PC-9 (cell line): ENCODE measurements at regions not wholly inside any gene's neighbourhood (a gene's known extent, or its start where the extent isn't known, plus 50 kb on each side); places are given as distances from the start of the nearest gene placed in this dataset.

ENCODE experiments used
- BruUV-seq: library from RNA; stranded (reverse); fragments of 400-500 nt; replicated peaks from 2 replicates; lab custom pipeline; 2021; lab: Mats Ljungman, UMichigan
- CTCF ChIA-PET: fragments of 300-600 bp; sonication (Branson Sonifier 250); formaldehyde crosslinking; loops from one replicate; lab custom pipeline; 2022; ENCODE audit warnings: antibody characterized with exemption; lab: Charles Lee
- POLR2A ChIA-PET: fragments of 300-600 bp; sonication (Branson Sonifier 250); formaldehyde crosslinking; loops from one replicate; lab custom pipeline; 2022; ENCODE audit warnings: antibody characterized with exemption; ENCODE audit not compliant: unreplicated experiment; lab: Charles Lee
- DNase-seq, 2 experiments: peaks; one replicate each; pipeline versions ENCODE4 v3.0.0 to v3.0.0-alpha.2; 2015 to 2022; ENCODE audit warnings: mixed read lengths in 1 of 2
- H2AFZ ChIP-seq: fragments of 200-600 bp; sonication (generic); 2 replicates; pipeline ENCODE4 v1.8.1; 2017; ENCODE audit warnings: antibody characterized with exemption
- H3F3A ChIP-seq: fragments of 200-600 bp; sonication (generic); 2 replicates; pipeline ENCODE4 v1.8.1; 2017; ENCODE audit warnings: antibody characterized with exemption, mild to moderate bottlenecking, low read depth; ENCODE audit not compliant: insufficient read depth
- H3K27ac ChIP-seq: fragments of 200-600 bp; sonication (generic); 2 replicates; pipeline ENCODE4 v1.6.1; 2016; ENCODE audit warnings: mixed run types
- H3K27me3 ChIP-seq: fragments of 200-600 bp; sonication (generic); 2 replicates; pipeline ENCODE4 v1.6.1; 2016; ENCODE audit warnings: low read depth, mixed run types; ENCODE audit not compliant: insufficient read depth
- H3K36me3 ChIP-seq: fragments of 200-600 bp; sonication (generic); 2 replicates; pipeline ENCODE4 v1.6.1; 2016; ENCODE audit warnings: low read depth, mixed run types
- H3K4me1 ChIP-seq: fragments of 200-600 bp; sonication (generic); replicated peaks from 2 replicates; pipeline ENCODE4 v1.6.1; 2016; ENCODE audit warnings: mixed run types; ENCODE audit not compliant: insufficient read depth
- H3K4me2 ChIP-seq: fragments of 200-600 bp; sonication (generic); 2 replicates; pipeline ENCODE4 v1.6.1; 2017; ENCODE audit warnings: mixed run types
- H3K4me3 ChIP-seq: fragments of 200-600 bp; sonication (generic); 2 replicates; pipeline ENCODE4 v1.6.1; 2016; ENCODE audit warnings: mixed run types
- H3K79me2 ChIP-seq: fragments of 200-600 bp; sonication (generic); 2 replicates; pipeline ENCODE4 v1.6.1; 2017; ENCODE audit warnings: low read depth, mixed run types
- H3K9me2 ChIP-seq: fragments of 200-600 bp; sonication (generic); 2 replicates; pipeline ENCODE4 v1.8.1; 2017; ENCODE audit warnings: mild to moderate bottlenecking; ENCODE audit not compliant: insufficient read depth
- H3K9me3 ChIP-seq: fragments of 200-600 bp; sonication (generic); 2 replicates; pipeline ENCODE4 v1.8.1; 2016; ENCODE audit warnings: low read depth; ENCODE audit not compliant: insufficient read depth
- H4K20me1 ChIP-seq: fragments of 200-600 bp; sonication (generic); 2 replicates; pipeline ENCODE4 v1.8.1; 2017; ENCODE audit not compliant: insufficient read depth
- CTCF ChIP-seq: fragments of 200-600 bp; sonication (generic); conservative IDR thresholded peaks from 2 replicates; pipeline ENCODE4 v1.6.1; 2017; ENCODE audit warnings: mixed run types, antibody characterized with exemption, mild to moderate bottlenecking, moderate library complexity
- EZH2 ChIP-seq: fragments of 200-600 bp; sonication (generic); IDR thresholded peaks from 2 replicates; pipeline ENCODE4 v1.8.0; 2017; ENCODE audit warnings: antibody characterized with exemption, low read depth
- intact Hi-C: fragments of 100-400 bp; cut with micrococcal nuclease; formaldehyde crosslinking; loops from one replicate; pipeline ENCODE4 v1.10.0; 2022; ENCODE audit not compliant: unreplicated experiment

GRCh38 chr11:82305123-82305522 lies 428.5 kb downstream of the FAM181B start:
- no peak for DNase-seq
- no TSS peak for BruUV-seq
- Histone ChIP-seq H3K79me2 (no peaks in the 10 kb centered on the region), H3K27me3 (no peaks in the 10 kb centered on the region), H3K4me2 (no peak overlapping the region), H3K9me2 (no peaks in the 10 kb centered on the region), H4K20me1 (no peaks in the 10 kb centered on the region), H3F3A (no peaks in the 10 kb centered on the region), H2AFZ (no peak overlapping the region), H3K36me3 (no peaks in the 10 kb centered on the region), H3K9me3 (no peaks in the 10 kb centered on the region), H3K27ac (no peak overlapping the region), H3K4me3 (no peak overlapping the region), H3K4me1 (no peaks in the 10 kb centered on the region)
- POLR2A ChIA-PET = no interaction called here
- intact Hi-C loops = no loop called here
- TF ChIP-seq EZH2 (no peak), CTCF (no peak)
- CTCF ChIA-PET = no interaction called here

- TF ChIP-seq EZH2 = no peak
- no peak for TF ChIP-seq CTCF
- H3K4me2 ChIP-seq = no peak overlapping the region
- DNase-seq = no peak
- no peak overlapping the region for H3K4me3 ChIP-seq
- H3K36me3 ChIP-seq = no peaks in the 10 kb centered on the region
- H3K27ac ChIP-seq = no peak overlapping the region
- ChIA-PET CTCF (no interaction called here), POLR2A (no interaction called here)
- no peaks in the 10 kb centered on the region for H3F3A ChIP-seq
- no peak overlapping the region for H2AFZ ChIP-seq
- H4K20me1 ChIP-seq = no peaks in the 10 kb centered on the region
- intact Hi-C loops = no loop called here
- H3K9me3 ChIP-seq = no peaks in the 10 kb centered on the region
- no peaks in the 10 kb centered on the region for H3K9me2 ChIP-seq
- BruUV-seq = no TSS peak
- H3K4me1 ChIP-seq = no peaks in the 10 kb centered on the region
- no peaks in the 10 kb centered on the region for H3K79me2 ChIP-seq
- no peaks in the 10 kb centered on the region for H3K27me3 ChIP-seq
These were observed 430.0 kb downstream of the FAM181B start for GRCh38 chr11:82303671-82304070.

GRCh38 chr11:82288471-82288870 lies 445.2 kb downstream of the FAM181B start:
- DNase-seq = no peak
- no peaks in the 10 kb centered on the region for H3K79me2 ChIP-seq
- H3K4me1 ChIP-seq = no peaks in the 10 kb centered on the region
- no peaks in the 10 kb centered on the region for H3K9me3 ChIP-seq
- H2AFZ ChIP-seq = no peak overlapping the region
- ChIA-PET POLR2A (no interaction called here), CTCF (no interaction called here)
- intact Hi-C loops = no loop called here
- BruUV-seq = no TSS peak
- no peak overlapping the region for H3K27ac ChIP-seq
- no peaks in the 10 kb centered on the region for H3K9me2 ChIP-seq
- TF ChIP-seq CTCF = no peak
- TF ChIP-seq EZH2 = no peak
- H3F3A ChIP-seq = no peaks in the 10 kb centered on the region
- no peak overlapping the region for H3K4me3 ChIP-seq
- no peak overlapping the region for H3K4me2 ChIP-seq
- no peaks in the 10 kb centered on the region for H4K20me1 ChIP-seq
- no peaks in the 10 kb centered on the region for H3K36me3 ChIP-seq
- no peaks in the 10 kb centered on the region for H3K27me3 ChIP-seq
